OCI-LY7 (cell line): ENCODE measurements at regions not wholly inside any gene's neighbourhood (a gene's known extent, or its start where the extent isn't known, plus 50 kb on each side); places are given as distances from the start of the nearest gene placed in this dataset.

Experiments used
- EZH2phosphoT487 ChIP-seq: fragments of 200-600 bp; sonication (generic); IDR thresholded peaks from 2 replicates; pipeline ENCODE4 v1.6.1; 2018; ENCODE audit warnings: low read depth, borderline replicate concordance, mild to moderate bottlenecking, mixed run types, antibody characterized with exemption, low read length, moderate library complexity, mixed read lengths
- TF ChIP-seq, protein P1 (sequence below): fragments of 200-600 bp; sonication (generic); conservative IDR thresholded peaks from 2 replicates; pipeline ENCODE4 v1.5.1; 2014; ENCODE audit warnings: mild to moderate bottlenecking, antibody characterized with exemption, low read length, moderate library complexity, mixed read lengths

DNA sequence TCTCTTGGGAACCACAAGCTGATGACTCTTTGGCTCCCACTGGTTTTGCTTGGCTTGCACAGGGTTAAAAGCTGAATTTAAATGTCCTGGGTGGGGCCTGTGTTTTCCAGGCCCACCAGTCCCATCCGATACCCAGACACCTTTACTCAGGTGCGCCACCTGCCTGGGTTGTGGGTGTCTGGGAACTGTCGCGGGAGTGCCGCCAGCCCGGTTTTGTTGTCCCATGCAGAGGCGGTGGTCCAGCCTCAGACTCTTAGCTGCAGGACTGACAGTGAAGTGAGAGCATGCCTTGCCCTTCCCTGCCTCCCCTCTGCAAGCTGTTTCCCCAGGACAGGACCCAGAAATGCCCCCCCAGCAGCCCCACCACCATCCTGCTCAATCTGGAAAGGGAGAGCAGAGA, 255.6 kb upstream of the ZNF32 start:
- TF ChIP-seq, protein P1, sequence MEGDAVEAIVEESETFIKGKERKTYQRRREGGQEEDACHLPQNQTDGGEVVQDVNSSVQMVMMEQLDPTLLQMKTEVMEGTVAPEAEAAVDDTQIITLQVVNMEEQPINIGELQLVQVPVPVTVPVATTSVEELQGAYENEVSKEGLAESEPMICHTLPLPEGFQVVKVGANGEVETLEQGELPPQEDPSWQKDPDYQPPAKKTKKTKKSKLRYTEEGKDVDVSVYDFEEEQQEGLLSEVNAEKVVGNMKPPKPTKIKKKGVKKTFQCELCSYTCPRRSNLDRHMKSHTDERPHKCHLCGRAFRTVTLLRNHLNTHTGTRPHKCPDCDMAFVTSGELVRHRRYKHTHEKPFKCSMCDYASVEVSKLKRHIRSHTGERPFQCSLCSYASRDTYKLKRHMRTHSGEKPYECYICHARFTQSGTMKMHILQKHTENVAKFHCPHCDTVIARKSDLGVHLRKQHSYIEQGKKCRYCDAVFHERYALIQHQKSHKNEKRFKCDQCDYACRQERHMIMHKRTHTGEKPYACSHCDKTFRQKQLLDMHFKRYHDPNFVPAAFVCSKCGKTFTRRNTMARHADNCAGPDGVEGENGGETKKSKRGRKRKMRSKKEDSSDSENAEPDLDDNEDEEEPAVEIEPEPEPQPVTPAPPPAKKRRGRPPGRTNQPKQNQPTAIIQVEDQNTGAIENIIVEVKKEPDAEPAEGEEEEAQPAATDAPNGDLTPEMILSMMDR, result no peak
- TF ChIP-seq EZH2phosphoT487, result no peak
